Type B pancreatic cell (in vitro differentiated cells): ENCODE measurements at regions not wholly inside any gene's neighbourhood (a gene's known extent, or its start where the extent isn't known, plus 50 kb on each side); places are given as distances from the start of the nearest gene placed in this dataset.
A peak's percentile ranks its signal among the peaks of the same experiment; 100 is the strongest.

Experiments used
- DNase-seq: peaks from one replicate; pipeline ENCODE4 v3.0.0; 2021; ENCODE audit warnings: mixed read lengths; ENCODE audit not compliant: unreplicated experiment; ENCODE audit errors: extremely low spot score
- H3K27ac Mint-ChIP-seq: 2 replicates; pipeline ENCODE4 v1.8.0; 2021; ENCODE audit warnings: mild to moderate bottlenecking, mixed read lengths
- H3K27me3 Mint-ChIP-seq: 2 replicates; pipeline ENCODE4 v1.8.0; 2021; ENCODE audit warnings: mixed read lengths
- H3K36me3 Mint-ChIP-seq: 2 replicates; pipeline ENCODE4 v1.8.0; 2021; ENCODE audit warnings: mixed read lengths
- H3K4me1 Mint-ChIP-seq: one replicate; pipeline ENCODE4 v1.8.0; 2021; ENCODE audit warnings: mixed read lengths; ENCODE audit not compliant: unreplicated experiment
- H3K4me3 Mint-ChIP-seq: 2 replicates; pipeline ENCODE4 v1.8.0; 2021; ENCODE audit warnings: mild to moderate bottlenecking, mixed read lengths
- H3K9me3 Mint-ChIP-seq: 2 replicates; pipeline ENCODE4 v1.8.0; 2021; ENCODE audit warnings: mixed read lengths
- TF ChIP-seq, protein P1 (sequence below): fragments of 200-600 bp; sonication (generic); conservative IDR thresholded peaks from 2 replicates; pipeline ENCODE4 v1.5.0; 2021; ENCODE audit warnings: antibody characterized with exemption, mild to moderate bottlenecking

DNA sequence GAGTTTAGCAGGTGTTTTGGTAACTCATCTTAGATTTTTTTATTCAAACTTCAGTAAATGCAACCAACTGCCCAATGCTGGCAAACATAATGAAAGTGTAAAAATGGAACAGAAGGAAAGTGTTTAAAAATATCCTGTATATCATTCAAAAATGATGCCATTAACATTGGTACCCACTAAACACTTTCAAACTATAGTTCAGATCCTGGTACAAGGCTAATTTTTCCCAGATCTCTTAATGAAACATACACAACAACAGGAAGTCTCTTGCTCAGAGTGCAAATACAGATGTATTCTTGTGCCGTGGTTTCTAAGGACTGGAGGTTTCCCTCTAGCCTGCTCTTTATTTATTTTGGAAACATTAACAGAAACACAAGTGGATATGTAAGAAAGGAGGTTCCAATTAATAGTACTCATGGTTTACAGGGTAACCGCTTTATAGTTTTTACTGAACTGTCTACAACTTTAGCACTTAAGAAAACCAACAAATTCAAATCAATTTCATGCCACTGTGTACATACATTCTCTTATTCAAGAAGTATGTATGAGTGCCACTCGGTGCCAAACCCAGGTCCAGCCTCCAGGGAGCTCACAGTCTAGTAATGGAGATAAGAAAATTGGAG lies 176.0 kb upstream of the AKR1E2 start:
- Mint-ChIP-seq H3K4me3 (no peak overlapping the region), H3K36me3 (peaks cover 5% of the 10 kb centered on the region), H3K9me3 (peaks cover 6% of the 10 kb centered on the region), H3K4me1 (peaks cover 47% of the 10 kb centered on the region), H3K27ac (peak overlapping the region; percentile 56), H3K27me3 (no peaks in the 10 kb centered on the region)
- DNase-seq: no peak
- TF ChIP-seq, protein P1, sequence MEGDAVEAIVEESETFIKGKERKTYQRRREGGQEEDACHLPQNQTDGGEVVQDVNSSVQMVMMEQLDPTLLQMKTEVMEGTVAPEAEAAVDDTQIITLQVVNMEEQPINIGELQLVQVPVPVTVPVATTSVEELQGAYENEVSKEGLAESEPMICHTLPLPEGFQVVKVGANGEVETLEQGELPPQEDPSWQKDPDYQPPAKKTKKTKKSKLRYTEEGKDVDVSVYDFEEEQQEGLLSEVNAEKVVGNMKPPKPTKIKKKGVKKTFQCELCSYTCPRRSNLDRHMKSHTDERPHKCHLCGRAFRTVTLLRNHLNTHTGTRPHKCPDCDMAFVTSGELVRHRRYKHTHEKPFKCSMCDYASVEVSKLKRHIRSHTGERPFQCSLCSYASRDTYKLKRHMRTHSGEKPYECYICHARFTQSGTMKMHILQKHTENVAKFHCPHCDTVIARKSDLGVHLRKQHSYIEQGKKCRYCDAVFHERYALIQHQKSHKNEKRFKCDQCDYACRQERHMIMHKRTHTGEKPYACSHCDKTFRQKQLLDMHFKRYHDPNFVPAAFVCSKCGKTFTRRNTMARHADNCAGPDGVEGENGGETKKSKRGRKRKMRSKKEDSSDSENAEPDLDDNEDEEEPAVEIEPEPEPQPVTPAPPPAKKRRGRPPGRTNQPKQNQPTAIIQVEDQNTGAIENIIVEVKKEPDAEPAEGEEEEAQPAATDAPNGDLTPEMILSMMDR: no peak

DNA sequence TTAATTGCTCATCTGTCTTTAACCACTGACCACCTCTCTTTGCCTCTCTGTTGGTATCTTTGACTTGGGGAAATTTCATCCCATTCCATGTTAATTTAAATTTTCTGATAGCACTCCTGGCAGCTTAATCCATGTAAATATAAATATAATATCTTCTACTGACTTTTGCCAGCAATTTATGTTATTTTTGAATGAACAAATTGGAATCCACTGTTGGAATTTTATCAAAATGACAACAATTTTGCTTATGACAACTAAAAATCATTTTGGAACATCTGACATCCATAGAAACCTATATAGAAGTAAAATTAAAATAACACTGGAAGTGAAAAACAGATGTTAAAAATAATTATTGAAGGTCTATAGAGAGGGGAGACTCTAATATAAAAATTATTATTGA lies 176.5 kb upstream of the AKR1E2 start:
- Mint-ChIP-seq H3K36me3 (peaks cover 5% of the 10 kb centered on the region), H3K27ac (no peak overlapping the region), H3K27me3 (no peaks in the 10 kb centered on the region), H3K4me3 (no peak overlapping the region), H3K9me3 (peaks cover 6% of the 10 kb centered on the region), H3K4me1 (peaks cover 46% of the 10 kb centered on the region)
- no peak for DNase-seq
- TF ChIP-seq, protein P1: no peak

DNA sequence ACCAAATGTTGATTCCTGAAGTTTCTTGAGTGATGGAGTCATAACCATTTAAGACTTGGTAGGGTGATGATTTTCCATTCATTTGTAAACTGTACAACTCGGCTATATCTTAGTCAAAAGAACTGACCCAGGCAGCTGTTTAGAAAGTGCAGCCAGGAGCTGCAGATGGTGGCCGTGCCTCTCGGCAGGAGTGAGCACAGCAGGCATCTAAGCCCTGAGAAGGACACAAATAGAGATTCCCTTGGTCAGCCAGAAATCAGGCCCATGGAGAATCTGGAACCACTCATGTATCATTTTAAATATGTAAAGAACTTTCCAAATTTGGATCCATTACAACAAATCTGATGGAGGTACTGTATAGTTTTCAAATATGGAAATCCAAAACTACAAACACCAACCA lies 177.0 kb upstream of the AKR1E2 start:
- H3K36me3 Mint-ChIP-seq: peaks cover 5% of the 10 kb centered on the region
- no peak for DNase-seq
- H3K27me3 Mint-ChIP-seq: no peaks in the 10 kb centered on the region
- no peak overlapping the region for H3K4me3 Mint-ChIP-seq
- H3K4me1 Mint-ChIP-seq: peaks cover 46% of the 10 kb centered on the region
- TF ChIP-seq, protein P1: no peak
- peaks cover 6% of the 10 kb centered on the region for H3K9me3 Mint-ChIP-seq
- no peak overlapping the region for H3K27ac Mint-ChIP-seq

DNA sequence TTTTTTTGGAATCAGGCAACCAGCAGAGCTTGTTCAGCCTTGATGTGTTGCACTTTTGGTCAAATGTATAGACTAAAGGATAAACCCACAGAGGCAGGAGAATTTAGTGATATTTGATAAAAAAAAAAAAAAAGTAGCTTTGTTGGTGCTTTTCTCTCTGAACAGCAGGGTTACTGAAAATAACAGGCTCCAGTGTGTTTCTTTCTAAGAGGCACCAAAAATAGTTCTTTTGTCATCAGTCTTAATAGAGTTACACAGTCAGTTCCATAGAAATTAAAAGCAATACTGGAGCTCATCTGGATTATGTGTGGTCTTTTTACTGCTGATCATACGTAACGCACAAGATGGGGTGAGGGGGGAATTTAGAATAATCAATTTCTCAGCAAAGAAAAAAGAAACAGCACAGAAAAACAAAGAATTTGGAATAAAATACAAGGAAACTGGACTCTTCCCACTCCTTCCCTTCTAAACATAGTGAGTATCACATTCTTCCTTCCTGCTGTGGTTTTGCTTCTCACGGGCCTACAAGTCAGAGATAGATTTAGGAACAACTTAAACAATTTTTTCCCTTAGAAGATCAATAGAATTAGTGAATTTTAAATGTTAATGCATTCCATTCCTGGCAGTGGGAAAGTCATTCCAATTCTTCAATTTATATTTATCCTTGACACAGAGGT lies 178.8 kb upstream of the AKR1E2 start:
- Mint-ChIP-seq H3K9me3 (peaks cover 6% of the 10 kb centered on the region), H3K27ac (no peak overlapping the region), H3K27me3 (no peaks in the 10 kb centered on the region), H3K4me1 (peaks cover 36% of the 10 kb centered on the region), H3K36me3 (peaks cover 5% of the 10 kb centered on the region), H3K4me3 (no peak overlapping the region)
- TF ChIP-seq, protein P1: no peak
- no peak for DNase-seq

DNA sequence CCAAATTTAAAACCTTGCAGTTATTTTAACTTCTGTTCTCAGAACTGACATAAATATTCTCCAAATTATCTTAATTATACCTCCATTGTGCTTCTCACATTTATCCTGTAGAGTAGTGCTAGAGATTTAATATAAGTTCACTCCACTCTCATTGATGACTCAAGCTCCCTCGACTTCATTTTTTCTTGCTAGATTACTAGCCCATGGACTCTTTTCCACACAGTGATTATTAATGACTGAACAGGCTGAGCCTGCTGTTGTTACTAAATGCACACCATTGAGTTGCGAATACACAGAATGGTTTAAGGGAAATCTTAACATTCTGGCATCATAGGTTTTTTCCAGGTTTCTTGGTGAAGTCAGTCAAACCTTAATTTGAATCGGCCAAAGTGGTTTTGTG lies 179.5 kb upstream of the AKR1E2 start:
- Mint-ChIP-seq H3K4me1 (peaks cover 35% of the 10 kb centered on the region), H3K27ac (peak overlapping the region; percentile 37), H3K4me3 (peak overlapping the region; percentile 50), H3K36me3 (peaks cover 5% of the 10 kb centered on the region), H3K27me3 (no peaks in the 10 kb centered on the region), H3K9me3 (peaks cover 6% of the 10 kb centered on the region)
- TF ChIP-seq, protein P1: no peak
- no peak for DNase-seq
